Activated T-cell treated with anti-CD3 and anti-CD28 coated beads, Interleukin-2, amount 50 U/mL, for 4 hours (primary cell): ENCODE measurements at regions not wholly inside any gene's neighbourhood (a gene's known extent, or its start where the extent isn't known, plus 50 kb on each side); places are given as distances from the start of the nearest gene placed in this dataset.

Source experiments
- ATAC-seq, 2 donors: fragments of 200-7000 bp; cut with Tn5 transposase; one replicate each; pipeline ENCODE4 v1.10.0; 2021
- DNase-seq: peaks from one replicate; pipeline ENCODE4 v3.0.0-alpha.2; 2020
- H3K27me3 Mint-ChIP-seq: one replicate; pipeline ENCODE4 v1.8.0; 2021; ENCODE audit warnings: low read depth, mixed read lengths
- H3K36me3 Mint-ChIP-seq: one replicate; pipeline ENCODE4 v1.8.0; 2022; ENCODE audit warnings: mixed read lengths; ENCODE audit not compliant: insufficient read depth
- H3K4me1 Mint-ChIP-seq: one replicate; pipeline ENCODE4 v1.8.0; 2021; ENCODE audit warnings: low read depth, mixed read lengths
- H3K4me3 Mint-ChIP-seq: one replicate; pipeline ENCODE4 v1.8.0; 2021; ENCODE audit warnings: mild to moderate bottlenecking, moderate library complexity, mixed read lengths
- H3K9me3 Mint-ChIP-seq: one replicate; pipeline ENCODE4 v1.8.0; 2021; ENCODE audit warnings: mixed read lengths

GRCh38 chr6:167731731-167732422, 94.8 kb upstream of the AFDN start:
- no peaks in the 10 kb centered on the region for H3K4me1 Mint-ChIP-seq
- H3K9me3 Mint-ChIP-seq = no peaks in the 10 kb centered on the region
- no peaks in the 10 kb centered on the region for H3K36me3 Mint-ChIP-seq
- ATAC-seq (no peak), DNase-seq (no peak)
- no peak overlapping the region for H3K4me3 Mint-ChIP-seq
- peaks cover 3% of the 10 kb centered on the region for H3K27me3 Mint-ChIP-seq

- H3K4me3 Mint-ChIP-seq = no peak overlapping the region
- H3K27me3 Mint-ChIP-seq = peaks cover 8% of the 10 kb centered on the region
- no peaks in the 10 kb centered on the region for H3K4me1 Mint-ChIP-seq
- ATAC-seq = no peak
- no peaks in the 10 kb centered on the region for H3K9me3 Mint-ChIP-seq
- DNase-seq = no peak
- H3K36me3 Mint-ChIP-seq = no peaks in the 10 kb centered on the region
These were observed 92.7 kb upstream of the AFDN start for GRCh38 chr6:167733740-167734661.

- peaks cover 8% of the 10 kb centered on the region for H3K27me3 Mint-ChIP-seq
- ATAC-seq = no peak
- H3K4me3 Mint-ChIP-seq = no peak overlapping the region
- no peaks in the 10 kb centered on the region for H3K4me1 Mint-ChIP-seq
- H3K9me3 Mint-ChIP-seq = no peaks in the 10 kb centered on the region
- H3K36me3 Mint-ChIP-seq = no peaks in the 10 kb centered on the region
- DNase-seq = no peak
These were observed 92.0 kb upstream of the AFDN start for GRCh38 chr6:167734662-167735083.

GRCh38 chr6:167735084-167735950, 91.4 kb upstream of the AFDN start:
- H3K4me1 Mint-ChIP-seq = no peaks in the 10 kb centered on the region
- H3K4me3 Mint-ChIP-seq = no peak overlapping the region
- DNase-seq (no peak), ATAC-seq (no peak)
- peaks cover 8% of the 10 kb centered on the region for H3K27me3 Mint-ChIP-seq
- no peaks in the 10 kb centered on the region for H3K36me3 Mint-ChIP-seq
- H3K9me3 Mint-ChIP-seq = no peaks in the 10 kb centered on the region

GRCh38 chr6:167735951-167736288, 90.8 kb upstream of the AFDN start:
- Mint-ChIP-seq H3K36me3 (no peaks in the 10 kb centered on the region), H3K4me3 (no peak overlapping the region), H3K4me1 (no peaks in the 10 kb centered on the region), H3K27me3 (peaks cover 8% of the 10 kb centered on the region), H3K9me3 (no peaks in the 10 kb centered on the region)
- ATAC-seq (no peak), DNase-seq (no peak)

GRCh38 chr6:167736486-167737204, 90.1 kb upstream of the AFDN start:
- H3K4me3 Mint-ChIP-seq = no peak overlapping the region
- H3K36me3 Mint-ChIP-seq = no peaks in the 10 kb centered on the region
- H3K4me1 Mint-ChIP-seq = no peaks in the 10 kb centered on the region
- ATAC-seq = peak in 1 of 2 donors; percentile 10
- no peaks in the 10 kb centered on the region for H3K9me3 Mint-ChIP-seq
- peaks cover 8% of the 10 kb centered on the region for H3K27me3 Mint-ChIP-seq
- DNase-seq = no peak

GRCh38 chr6:167737205-167737830, 89.4 kb upstream of the AFDN start:
- Mint-ChIP-seq H3K4me1 (no peaks in the 10 kb centered on the region), H3K4me3 (no peak overlapping the region), H3K9me3 (no peaks in the 10 kb centered on the region), H3K27me3 (peaks cover 8% of the 10 kb centered on the region), H3K36me3 (no peaks in the 10 kb centered on the region)
- peak in 1 of 2 donors; percentile 27 for ATAC-seq
- no peak for DNase-seq

- Mint-ChIP-seq H3K4me3 (no peak overlapping the region), H3K9me3 (no peaks in the 10 kb centered on the region), H3K4me1 (no peaks in the 10 kb centered on the region), H3K36me3 (no peaks in the 10 kb centered on the region), H3K27me3 (peaks cover 8% of the 10 kb centered on the region)
- no peak for DNase-seq
- no peak for ATAC-seq
These were observed 88.3 kb upstream of the AFDN start for GRCh38 chr6:167738386-167738785.

GRCh38 chr6:167739721-167740475, 86.8 kb upstream of the AFDN start:
- no peak for ATAC-seq
- H3K4me3 Mint-ChIP-seq = no peak overlapping the region
- DNase-seq = no peak
- H3K4me1 Mint-ChIP-seq = no peaks in the 10 kb centered on the region
- peaks cover 8% of the 10 kb centered on the region for H3K27me3 Mint-ChIP-seq
- H3K9me3 Mint-ChIP-seq = no peaks in the 10 kb centered on the region
- H3K36me3 Mint-ChIP-seq = no peaks in the 10 kb centered on the region

GRCh38 chr6:167742719-167743303, 83.9 kb upstream of the AFDN start:
- no peaks in the 10 kb centered on the region for H3K4me1 Mint-ChIP-seq
- peaks cover 5% of the 10 kb centered on the region for H3K27me3 Mint-ChIP-seq
- DNase-seq (no peak), ATAC-seq (no peak)
- H3K4me3 Mint-ChIP-seq = no peak overlapping the region
- no peaks in the 10 kb centered on the region for H3K36me3 Mint-ChIP-seq
- no peaks in the 10 kb centered on the region for H3K9me3 Mint-ChIP-seq

- Mint-ChIP-seq H3K27me3 (peaks cover 5% of the 10 kb centered on the region), H3K36me3 (no peaks in the 10 kb centered on the region), H3K4me3 (no peak overlapping the region), H3K9me3 (no peaks in the 10 kb centered on the region), H3K4me1 (no peaks in the 10 kb centered on the region)
- DNase-seq = no peak
- ATAC-seq = no peak
These were observed 81.7 kb upstream of the AFDN start for GRCh38 chr6:167744681-167745669.
